ENCODE measurements at regions not wholly inside any gene's neighbourhood (a gene's known extent, or its start where the extent isn't known, plus 50 kb on each side); places are given as distances from the start of the nearest gene placed in this dataset.

- no peaks in the 10 kb centered on the region for H3K36me3 ChIP-seq (ENCODE audit: control insufficient read depth in 2 of 4, insufficient read depth in 4 of 4, low read length in 3 of 4)
- H3K14ac ChIP-seq (ENCODE audit: insufficient read length) = no peak overlapping the region
- H3K23ac ChIP-seq (ENCODE audit: insufficient read length) = no peak overlapping the region
- POLR2A ChIA-PET (ENCODE audit: partially characterized antibody) = no interaction called here
- no peak overlapping the region for H2BK5ac ChIP-seq (ENCODE audit: low read depth, low read length)
- no peaks in the 10 kb centered on the region for H3K27me3 ChIP-seq (replicated peaks in 1 of 4; ENCODE audit: control insufficient read depth in 3 of 4, extremely low read depth in 1 of 4, insufficient read depth in 3 of 4, low read length in 3 of 4)
- H2BK12ac ChIP-seq (ENCODE audit: low read depth, low read length) = no peak overlapping the region
- H2BK20ac ChIP-seq (ENCODE audit: low read length) = no peak overlapping the region
- H3K79me1 ChIP-seq (ENCODE audit: low read depth, low read length) = no peaks in the 10 kb centered on the region
- H3K56ac ChIP-seq (replicated peaks; ENCODE audit: insufficient read length, low read depth, low read length) = no peak overlapping the region
- H2AK5ac ChIP-seq (ENCODE audit: low read depth, low read length) = no peak overlapping the region
- H3K79me2 ChIP-seq (ENCODE audit: control insufficient read depth in 1 of 2, insufficient read depth in 2 of 2, low read length in 2 of 2) = no peaks in the 10 kb centered on the region
- H3K4ac ChIP-seq (replicated peaks; ENCODE audit: insufficient read length, low read depth, low read length) = no peak overlapping the region
- no peaks in the 10 kb centered on the region for H3K9me3 ChIP-seq (ENCODE audit: insufficient read depth in 2 of 2, low read depth in 1 of 2, low read length in 1 of 2)
- no peaks in the 10 kb centered on the region for H3K23me2 ChIP-seq (ENCODE audit: low read depth, low read length)
- no peak overlapping the region for H3K4me2 ChIP-seq (ENCODE audit: insufficient read depth in 1 of 2, low read depth in 2 of 2, low read length in 2 of 2)
- H4K20me1 ChIP-seq (replicated peaks in 1 of 2; ENCODE audit: control insufficient read depth in 1 of 2, insufficient read depth in 2 of 2, low read length in 2 of 2) = no peaks in the 10 kb centered on the region
- no peak overlapping the region for H2BK15ac ChIP-seq (ENCODE audit: low read length)
- FAIRE-seq = no peak
- H2AFZ ChIP-seq (ENCODE audit: low read length) = no peak overlapping the region
- no peak overlapping the region for H3K9ac ChIP-seq (replicated peaks in 1 of 4; ENCODE audit: extremely low read depth in 1 of 4, low read depth in 3 of 4, low read length in 3 of 4)
- H3K4me1 ChIP-seq (replicated peaks in 1 of 4; ENCODE audit: control insufficient read depth in 3 of 4, insufficient read depth in 4 of 4, low read length in 3 of 4) = no peaks in the 10 kb centered on the region
- H4K5ac ChIP-seq (ENCODE audit: insufficient read length, low read depth, low read length) = no peak overlapping the region
- no peak overlapping the region for H4K8ac ChIP-seq (ENCODE audit: extremely low read depth, insufficient read depth, low read length)
- no peak overlapping the region for H3K18ac ChIP-seq (ENCODE audit: extremely low read depth, low read length)
- CTCF ChIA-PET (ENCODE audit: partially characterized antibody) = interaction anchor here (1.0 kb wide), 1 partner anchor 11 kb away, joined by 7 read pairs; no protein-coding TSS in a partner anchor
- no peak overlapping the region for H3K4me3 ChIP-seq (ENCODE audit: extremely low read depth in 1 of 4, insufficient read depth in 2 of 4, low read depth in 3 of 4, low read length in 4 of 4)
- DNase-seq (ENCODE audit: low read depth in 1 of 2, low spot score in 2 of 2) = no peak
- no peak overlapping the region for H3K27ac ChIP-seq (ENCODE audit: low read depth, low read length)
- H2BK120ac ChIP-seq (replicated peaks; ENCODE audit: low read depth, low read length) = no peak overlapping the region
- H4K91ac ChIP-seq (replicated peaks; ENCODE audit: insufficient read length, low read length) = no peak overlapping the region
- 98% methylated on average over 7 of the region's 7 CpGs; no CpG with 5 or more reads in 1 of the 2 experiments for WGBS, 2 experiments (ENCODE audit: extremely low coverage in 1 of 2, insufficient coverage in 1 of 2, insufficient read length in 1 of 2, insufficient replicate concordance in 2 of 2, low coverage in 1 of 2, low lambda C conversion rate in 2 of 2, missing lambda C conversion rate in 1 of 2)
- TF ChIP-seq CBX5 (IDR thresholded peaks at IDR 0.05; ENCODE audit: low read depth, low read length) (no peak), RAD21 (IDR thresholded peaks at IDR 0.05 in 1 of 2, conservative IDR thresholded peaks at IDR 0.05 in 1 of 2; ENCODE audit: low read depth in 2 of 2, low read length in 2 of 2) (no peak), KDM5A (IDR thresholded peaks at IDR 0.05; ENCODE audit: low read length) (no peak), SUZ12 (IDR thresholded peaks at IDR 0.05; ENCODE audit: low read length) (no peak), TAF1 (IDR thresholded peaks at IDR 0.05; ENCODE audit: low read depth, low read length) (no peak), EZH2 (IDR thresholded peaks at IDR 0.05; ENCODE audit: low read depth, low read length, severe bottlenecking) (no peak), KDM4A (IDR thresholded peaks at IDR 0.05; ENCODE audit: low read depth, low read length, severe bottlenecking) (no peak), CTBP2 (IDR thresholded peaks at IDR 0.05; ENCODE audit: borderline replicate concordance, insufficient read depth, insufficient read length, low read length) (no peak), ATF3 (IDR thresholded peaks at IDR 0.05; ENCODE audit: insufficient read depth, low read depth, low read length) (no peak), BRCA1 (IDR thresholded peaks at IDR 0.05; ENCODE audit: low read depth, low read length) (no peak)
- TF ChIP-seq, protein P1, sequence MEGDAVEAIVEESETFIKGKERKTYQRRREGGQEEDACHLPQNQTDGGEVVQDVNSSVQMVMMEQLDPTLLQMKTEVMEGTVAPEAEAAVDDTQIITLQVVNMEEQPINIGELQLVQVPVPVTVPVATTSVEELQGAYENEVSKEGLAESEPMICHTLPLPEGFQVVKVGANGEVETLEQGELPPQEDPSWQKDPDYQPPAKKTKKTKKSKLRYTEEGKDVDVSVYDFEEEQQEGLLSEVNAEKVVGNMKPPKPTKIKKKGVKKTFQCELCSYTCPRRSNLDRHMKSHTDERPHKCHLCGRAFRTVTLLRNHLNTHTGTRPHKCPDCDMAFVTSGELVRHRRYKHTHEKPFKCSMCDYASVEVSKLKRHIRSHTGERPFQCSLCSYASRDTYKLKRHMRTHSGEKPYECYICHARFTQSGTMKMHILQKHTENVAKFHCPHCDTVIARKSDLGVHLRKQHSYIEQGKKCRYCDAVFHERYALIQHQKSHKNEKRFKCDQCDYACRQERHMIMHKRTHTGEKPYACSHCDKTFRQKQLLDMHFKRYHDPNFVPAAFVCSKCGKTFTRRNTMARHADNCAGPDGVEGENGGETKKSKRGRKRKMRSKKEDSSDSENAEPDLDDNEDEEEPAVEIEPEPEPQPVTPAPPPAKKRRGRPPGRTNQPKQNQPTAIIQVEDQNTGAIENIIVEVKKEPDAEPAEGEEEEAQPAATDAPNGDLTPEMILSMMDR (IDR thresholded peaks at IDR 0.05; ENCODE audit: control extremely low read depth in 1 of 3, insufficient read depth in 1 of 3, low read depth in 1 of 3, low read length in 3 of 3) = no peak
Observed at GRCh38 chr1:79629414-79629813, 622.9 kb upstream of the ADGRL4 start.

Data from H1 (cell line).